ENCODE measurements at regions not wholly inside any gene's neighbourhood (a gene's known extent, or its start where the extent isn't known, plus 50 kb on each side); places are given as distances from the start of the nearest gene placed in this dataset.
A peak's percentile ranks its signal among the peaks of the same experiment; 100 is the strongest.

GRCh38 chr21:26659182-26659581 lies 86.1 kb upstream of the CYYR1 start:
- intact Hi-C loops (cut with DNase I; ENCODE audit: low total_unique reads): no loop called here
- no peak for TF ChIP-seq POLR2AphosphoS5 (IDR thresholded peaks at IDR 0.05)
- no peak for TF ChIP-seq CTCF (IDR thresholded peaks at IDR 0.05)
- TF ChIP-seq POLR2A (IDR thresholded peaks at IDR 0.05): no peak
- no peak for TF ChIP-seq EP300 (IDR thresholded peaks at IDR 0.05)
- 56 to 77% (median 73%) methylated on average over 1 of the region's 1 CpG for WGBS, 5 donors
- Histone ChIP-seq H3K4me3 (no peak overlapping the region), H3K27me3 (no peaks in the 10 kb centered on the region), H3K27ac (no peak overlapping the region), H3K4me1 (no peaks in the 10 kb centered on the region), H3K9me3 (peaks cover 0 to 6% (median 2%) of the 10 kb centered on the region in 4 donors), H3K36me3 (no peaks in the 10 kb centered on the region)
- no peak for DNase-seq

- H3K9me3 ChIP-seq: peaks cover 0 to 6% (median 2%) of the 10 kb centered on the region in 4 donors
- intact Hi-C loops (cut with DNase I; ENCODE audit: low total_unique reads): no loop called here
Observed at GRCh38 chr21:26655460-26655859, 82.4 kb upstream of the CYYR1 start.

GRCh38 chr21:26653430-26653829 lies 80.3 kb upstream of the CYYR1 start:
- H3K4me3 ChIP-seq: no peak overlapping the region
- no peak overlapping the region for H3K27ac ChIP-seq
- H3K36me3 ChIP-seq: no peaks in the 10 kb centered on the region
- peak in 1 of 2 donors; percentile 15 for DNase-seq
- H3K27me3 ChIP-seq: no peaks in the 10 kb centered on the region
- no peak for TF ChIP-seq CTCF (IDR thresholded peaks at IDR 0.05)
- TF ChIP-seq POLR2A (IDR thresholded peaks at IDR 0.05): no peak
- no peak for TF ChIP-seq POLR2AphosphoS5 (IDR thresholded peaks at IDR 0.05)
- TF ChIP-seq EP300 (IDR thresholded peaks at IDR 0.05): no peak
- no peaks in the 10 kb centered on the region for H3K4me1 ChIP-seq
- H3K9me3 ChIP-seq: no peaks in the 10 kb centered on the region
- intact Hi-C loops (cut with DNase I; ENCODE audit: low total_unique reads): no loop called here
- WGBS, 5 donors: 30 to 57% (median 46%) methylated on average over 5 of the region's 5 CpGs

More at GRCh38 chr21:26655460-26655859, 82.4 kb upstream of the CYYR1 start:
- no peak overlapping the region for H3K27ac ChIP-seq
- H3K4me3 ChIP-seq: no peak overlapping the region
- no peak for DNase-seq
- no peaks in the 10 kb centered on the region for H3K27me3 ChIP-seq
- whole genome bisulfite sequencing, 5 donors: 80 to 91% (median 89%) methylated on average over 6 of the region's 6 CpGs
- no peaks in the 10 kb centered on the region for H3K4me1 ChIP-seq
- no peaks in the 10 kb centered on the region for H3K36me3 ChIP-seq
- TF ChIP-seq POLR2AphosphoS5 (IDR thresholded peaks at IDR 0.05) (no peak), CTCF (IDR thresholded peaks at IDR 0.05) (no peak), POLR2A (IDR thresholded peaks at IDR 0.05) (no peak), EP300 (IDR thresholded peaks at IDR 0.05) (no peak)

GRCh38 chr21:26652854-26653253 lies 79.8 kb upstream of the CYYR1 start:
- no peak for TF ChIP-seq POLR2A (IDR thresholded peaks at IDR 0.05)
- no peak for TF ChIP-seq EP300 (IDR thresholded peaks at IDR 0.05)
- TF ChIP-seq POLR2AphosphoS5 (IDR thresholded peaks at IDR 0.05): no peak
- no peak for TF ChIP-seq CTCF (IDR thresholded peaks at IDR 0.05)

More at GRCh38 chr21:26652854-26653253, 79.8 kb upstream of the CYYR1 start:
- H3K27me3 ChIP-seq: no peaks in the 10 kb centered on the region
- H3K4me3 ChIP-seq: no peak overlapping the region
- DNase-seq: no peak
- no peaks in the 10 kb centered on the region for H3K9me3 ChIP-seq
- H3K4me1 ChIP-seq: no peaks in the 10 kb centered on the region
- WGBS, 5 donors: 51 to 64% (median 63%) methylated on average over 1 of the region's 1 CpG
- intact Hi-C loops (cut with DNase I; ENCODE audit: low total_unique reads): no loop called here
- H3K36me3 ChIP-seq: no peaks in the 10 kb centered on the region
- no peak overlapping the region for H3K27ac ChIP-seq

Data from stomach (tissue), 8 donors.